WTC11 (cell line): ENCODE measurements at regions not wholly inside any gene's neighbourhood (a gene's known extent, or its start where the extent isn't known, plus 50 kb on each side); places are given as distances from the start of the nearest gene placed in this dataset.

Source experiments
- ATAC-seq: fragments of 200-7000 bp; cut with Tn5 transposase; 2 replicates; pipeline ENCODE4 v1.10.0; 2021; ENCODE audit warnings: mild to moderate bottlenecking, moderate library complexity
- CTCF ChIA-PET: fragments of 300-600 bp; sonication (Branson Sonifier 250); formaldehyde crosslinking; loops from one replicate; lab custom pipeline; 2021; ENCODE audit warnings: antibody characterized with exemption; lab: Charles Lee
- POLR2A ChIA-PET: fragments of 350-600 bp; sonication (Branson Sonifier 250); formaldehyde crosslinking; loops from one replicate; lab custom pipeline; 2021; ENCODE audit warnings: antibody characterized with exemption; lab: Charles Lee
- DNase-seq: peaks from one replicate; pipeline ENCODE4 v3.0.0; 2021; ENCODE audit warnings: low spot score
- H3K27ac Mint-ChIP-seq: 2 replicates; pipeline ENCODE4 v1.8.0; 2021; ENCODE audit warnings: mixed read lengths
- H3K27me3 Mint-ChIP-seq: 2 replicates; pipeline ENCODE4 v1.8.0; 2021; ENCODE audit warnings: low read depth, mild to moderate bottlenecking, moderate library complexity, mixed read lengths
- H3K36me3 Mint-ChIP-seq: 2 replicates; pipeline ENCODE4 v1.8.0; 2021; ENCODE audit warnings: mixed read lengths
- H3K4me1 Mint-ChIP-seq: 2 replicates; pipeline ENCODE4 v1.8.0; 2022; ENCODE audit warnings: mixed read lengths
- H3K4me3 Mint-ChIP-seq: 2 replicates; pipeline ENCODE4 v1.8.0; 2021; ENCODE audit warnings: mild to moderate bottlenecking, moderate library complexity, mixed read lengths
- H3K9me3 Mint-ChIP-seq: 2 replicates; pipeline ENCODE4 v1.8.0; 2021; ENCODE audit warnings: mixed read lengths
- CBFB ChIP-seq: sonication (generic); formaldehyde crosslinking; IDR thresholded peaks from 2 replicates; pipeline ENCODE4 v1.8.1; 2022; ENCODE audit warnings: mild to moderate bottlenecking, low read depth, missing genetic modification reagents
- E2F5 ChIP-seq: sonication (generic); formaldehyde crosslinking; IDR thresholded peaks from 2 replicates; pipeline ENCODE4 v1.8.1; 2022; ENCODE audit warnings: mild to moderate bottlenecking, moderate library complexity, missing genetic modification reagents
- ESRRA ChIP-seq: sonication (generic); formaldehyde crosslinking; IDR thresholded peaks from 2 replicates; pipeline ENCODE4 v1.8.1; 2022; ENCODE audit warnings: mild to moderate bottlenecking, missing genetic modification reagents, borderline replicate concordance
- IRF1 ChIP-seq: sonication (generic); formaldehyde crosslinking; IDR thresholded peaks from 2 replicates; pipeline ENCODE4 v1.8.0; 2023; ENCODE audit warnings: missing genetic modification reagents
- JUN ChIP-seq: sonication (generic); formaldehyde crosslinking; IDR thresholded peaks from 2 replicates; pipeline ENCODE4 v1.8.0; 2023; ENCODE audit warnings: mild to moderate bottlenecking, missing genetic modification reagents
- MYBL2 ChIP-seq: sonication (generic); formaldehyde crosslinking; IDR thresholded peaks from 2 replicates; pipeline ENCODE4 v1.8.1; 2023; ENCODE audit warnings: mild to moderate bottlenecking, moderate library complexity, missing genetic modification reagents
- PREB ChIP-seq: sonication (generic); formaldehyde crosslinking; IDR thresholded peaks from 2 replicates; pipeline ENCODE4 v1.8.1; 2022; ENCODE audit warnings: mild to moderate bottlenecking, missing genetic modification reagents, moderate library complexity, borderline replicate concordance
- RORB ChIP-seq: fragments of 250-450 bp; sonication (Bioruptor Pico); IDR thresholded peaks from 2 replicates; pipeline ENCODE4 v1.9.0; 2021; ENCODE audit warnings: mild to moderate bottlenecking
- SP1 ChIP-seq: sonication (generic); formaldehyde crosslinking; conservative IDR thresholded peaks from 2 replicates; pipeline ENCODE4 v1.8.1; 2022; ENCODE audit warnings: missing genetic modification reagents
- TCF7 ChIP-seq: sonication (generic); formaldehyde crosslinking; IDR thresholded peaks from 2 replicates; pipeline ENCODE4 v1.8.0; 2022; ENCODE audit warnings: mild to moderate bottlenecking, low read depth, missing genetic modification reagents, moderate library complexity
- TEAD1 ChIP-seq: sonication (generic); formaldehyde crosslinking; IDR thresholded peaks from 2 replicates; pipeline ENCODE4 v1.8.0; 2022; ENCODE audit warnings: mild to moderate bottlenecking, missing genetic modification reagents
- TP53 ChIP-seq: sonication (generic); formaldehyde crosslinking; IDR thresholded peaks from 2 replicates; pipeline ENCODE4 v1.8.1; 2023; ENCODE audit warnings: mild to moderate bottlenecking, missing genetic modification reagents
- ZMAT4 ChIP-seq: fragments of 250-450 bp; sonication (Bioruptor Pico); IDR thresholded peaks from 2 replicates; pipeline ENCODE4 v1.9.0; 2021; ENCODE audit warnings: mild to moderate bottlenecking
- ZNF281 ChIP-seq: sonication (generic); formaldehyde crosslinking; IDR thresholded peaks from 2 replicates; pipeline ENCODE4 v1.8.0; 2023; ENCODE audit warnings: mild to moderate bottlenecking, missing genetic modification reagents
- ZNF512 ChIP-seq: sonication (generic); formaldehyde crosslinking; IDR thresholded peaks from 2 replicates; pipeline ENCODE4 v1.8.1; 2022; ENCODE audit warnings: missing genetic modification reagents, borderline replicate concordance
- ZNF532 ChIP-seq: fragments of 250-450 bp; sonication (Bioruptor Pico); IDR thresholded peaks from 2 replicates; pipeline ENCODE4 v1.9.0; 2021; ENCODE audit warnings: mild to moderate bottlenecking, borderline replicate concordance
- ZNF671 ChIP-seq: fragments of 250-450 bp; sonication (Bioruptor Pico); IDR thresholded peaks from 2 replicates; pipeline ENCODE4 v1.8.0; 2021; ENCODE audit warnings: mild to moderate bottlenecking

GRCh38 chr7:155973451-155973997, 161.3 kb upstream of the SHH start:
- Mint-ChIP-seq H3K9me3 (peaks cover 62% of the 10 kb centered on the region), H3K4me3 (no peak overlapping the region), H3K27ac (no peak overlapping the region), H3K4me1 (no peaks in the 10 kb centered on the region), H3K36me3 (peaks cover 41% of the 10 kb centered on the region), H3K27me3 (peaks cover 5% of the 10 kb centered on the region)
- ATAC-seq, result no peak
- no peak for TF ChIP-seq RORB (CRISPR knock-in tag)
- no peak for TF ChIP-seq CBFB (CRISPR knock-in tag)
- no peak for TF ChIP-seq TP53 (CRISPR knock-in tag)
- no peak for TF ChIP-seq PREB (CRISPR knock-in tag)
- no peak for TF ChIP-seq JUN (CRISPR knock-in tag)
- TF ChIP-seq ZNF512, result no peak
- no peak for TF ChIP-seq TEAD1 (CRISPR knock-in tag)
- TF ChIP-seq SP1 (CRISPR knock-in tag), result no peak
- ChIA-PET POLR2A (no interaction called here), CTCF (no interaction called here)
- no peak for DNase-seq

- Mint-ChIP-seq H3K36me3 (peaks cover 42% of the 10 kb centered on the region), H3K27me3 (peaks cover 5% of the 10 kb centered on the region), H3K4me1 (no peaks in the 10 kb centered on the region), H3K27ac (no peak overlapping the region), H3K4me3 (no peak overlapping the region), H3K9me3 (peaks cover 61% of the 10 kb centered on the region)
- ChIA-PET CTCF (no interaction called here), POLR2A (no interaction called here)
- TF ChIP-seq MYBL2 (CRISPR knock-in tag) (no peak), ZNF281 (no peak), ZNF671 (no peak), E2F5 (CRISPR knock-in tag) (no peak), ESRRA (CRISPR knock-in tag) (no peak), ZNF532 (CRISPR knock-in tag) (no peak), ZMAT4 (CRISPR knock-in tag) (no peak), IRF1 (CRISPR knock-in tag) (no peak), TCF7 (CRISPR knock-in tag) (no peak)
- DNase-seq (no peak), ATAC-seq (no peak)
These were observed 160.6 kb upstream of the SHH start for GRCh38 chr7:155972651-155973390.
